ENCODE measurements at regions not wholly inside any gene's neighbourhood (a gene's known extent, or its start where the extent isn't known, plus 50 kb on each side); places are given as distances from the start of the nearest gene placed in this dataset.

DNA sequence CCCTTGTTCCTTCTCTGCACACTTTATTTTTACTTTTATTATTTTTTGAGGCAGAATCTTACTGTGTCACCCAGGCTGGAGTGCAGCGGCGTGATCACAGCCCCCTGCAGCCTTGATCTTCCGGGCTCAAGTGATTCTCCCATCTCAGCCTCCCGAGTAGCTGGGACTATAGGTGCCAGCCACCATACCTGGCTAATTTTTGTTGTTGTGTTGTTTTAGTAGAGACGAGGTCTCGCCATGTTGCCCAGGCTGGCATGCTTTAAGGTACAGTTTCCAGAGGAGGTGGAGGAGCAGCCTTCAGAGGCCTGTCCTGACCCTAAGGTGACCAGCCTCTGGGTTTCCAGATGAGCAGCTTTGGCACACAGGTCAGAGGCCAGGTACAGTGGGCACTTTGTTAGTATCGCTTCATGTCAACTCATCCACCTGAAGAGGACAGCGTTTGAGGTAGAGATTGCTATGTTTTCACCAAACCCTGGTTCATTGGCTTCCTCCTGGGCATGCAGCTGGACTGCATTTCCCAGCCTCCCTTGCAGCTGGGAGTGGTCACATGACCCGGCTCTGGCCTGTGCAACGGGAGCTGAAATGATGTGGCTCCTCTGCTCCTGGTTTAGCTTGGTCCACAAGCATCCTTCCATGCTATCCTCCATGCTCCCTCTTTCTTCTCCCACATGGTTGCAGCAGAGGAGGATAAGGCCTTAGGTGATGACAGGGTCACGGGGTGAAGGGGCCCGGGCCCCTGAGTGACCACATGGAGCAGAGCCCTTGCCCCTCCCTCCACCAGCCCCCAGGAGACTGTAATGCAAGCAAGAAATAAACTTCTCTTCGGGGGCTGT is 139.3 kb upstream of the IER5L start:
- Histone ChIP-seq H3K27ac (ENCODE audit: poor library complexity, severe bottlenecking) (no peak overlapping the region), H3K4me1 (ENCODE audit: insufficient read depth, poor library complexity, severe bottlenecking) (peaks cover 4% of the 10 kb centered on the region), H3K27me3 (ENCODE audit: insufficient read depth, poor library complexity, severe bottlenecking) (no peaks in the 10 kb centered on the region), H3K4me3 (ENCODE audit: severe bottlenecking) (no peak overlapping the region), H3K9me3 (ENCODE audit: severe bottlenecking) (no peaks in the 10 kb centered on the region), H3K36me3 (ENCODE audit: low read depth) (no peaks in the 10 kb centered on the region)
- peak; percentile 64 for ATAC-seq (ENCODE audit: low read depth)
- DNase-seq (ENCODE audit: low spot score): no peak
- no peak for TF ChIP-seq CTCF (IDR thresholded peaks at IDR 0.05; ENCODE audit: poor library complexity, severe bottlenecking)

GRCh38 chr9:129316281-129317030 is 138.4 kb upstream of the IER5L start:
- H3K4me1 ChIP-seq (ENCODE audit: insufficient read depth, poor library complexity, severe bottlenecking): peaks cover 4% of the 10 kb centered on the region
- no peak overlapping the region for H3K4me3 ChIP-seq (ENCODE audit: severe bottlenecking)
- no peak overlapping the region for H3K27ac ChIP-seq (ENCODE audit: poor library complexity, severe bottlenecking)
- TF ChIP-seq CTCF (IDR thresholded peaks at IDR 0.05; ENCODE audit: poor library complexity, severe bottlenecking): no peak
- H3K9me3 ChIP-seq (ENCODE audit: severe bottlenecking): no peaks in the 10 kb centered on the region
- H3K36me3 ChIP-seq (ENCODE audit: low read depth): no peaks in the 10 kb centered on the region
- ATAC-seq (ENCODE audit: low read depth): no peak
- no peak for DNase-seq (ENCODE audit: low spot score)
- no peaks in the 10 kb centered on the region for H3K27me3 ChIP-seq (ENCODE audit: insufficient read depth, poor library complexity, severe bottlenecking)

- Histone ChIP-seq H3K27ac (ENCODE audit: poor library complexity, severe bottlenecking) (no peak overlapping the region), H3K9me3 (ENCODE audit: severe bottlenecking) (no peaks in the 10 kb centered on the region), H3K36me3 (ENCODE audit: low read depth) (no peaks in the 10 kb centered on the region), H3K27me3 (ENCODE audit: insufficient read depth, poor library complexity, severe bottlenecking) (no peaks in the 10 kb centered on the region), H3K4me1 (ENCODE audit: insufficient read depth, poor library complexity, severe bottlenecking) (no peaks in the 10 kb centered on the region), H3K4me3 (ENCODE audit: severe bottlenecking) (no peak overlapping the region)
- no peak for ATAC-seq (ENCODE audit: low read depth)
- no peak for TF ChIP-seq CTCF (IDR thresholded peaks at IDR 0.05; ENCODE audit: poor library complexity, severe bottlenecking)
- no peak for DNase-seq (ENCODE audit: low spot score)
Measured at GRCh38 chr9:129313331-129313955, 135.4 kb upstream of the IER5L start.

DNA sequence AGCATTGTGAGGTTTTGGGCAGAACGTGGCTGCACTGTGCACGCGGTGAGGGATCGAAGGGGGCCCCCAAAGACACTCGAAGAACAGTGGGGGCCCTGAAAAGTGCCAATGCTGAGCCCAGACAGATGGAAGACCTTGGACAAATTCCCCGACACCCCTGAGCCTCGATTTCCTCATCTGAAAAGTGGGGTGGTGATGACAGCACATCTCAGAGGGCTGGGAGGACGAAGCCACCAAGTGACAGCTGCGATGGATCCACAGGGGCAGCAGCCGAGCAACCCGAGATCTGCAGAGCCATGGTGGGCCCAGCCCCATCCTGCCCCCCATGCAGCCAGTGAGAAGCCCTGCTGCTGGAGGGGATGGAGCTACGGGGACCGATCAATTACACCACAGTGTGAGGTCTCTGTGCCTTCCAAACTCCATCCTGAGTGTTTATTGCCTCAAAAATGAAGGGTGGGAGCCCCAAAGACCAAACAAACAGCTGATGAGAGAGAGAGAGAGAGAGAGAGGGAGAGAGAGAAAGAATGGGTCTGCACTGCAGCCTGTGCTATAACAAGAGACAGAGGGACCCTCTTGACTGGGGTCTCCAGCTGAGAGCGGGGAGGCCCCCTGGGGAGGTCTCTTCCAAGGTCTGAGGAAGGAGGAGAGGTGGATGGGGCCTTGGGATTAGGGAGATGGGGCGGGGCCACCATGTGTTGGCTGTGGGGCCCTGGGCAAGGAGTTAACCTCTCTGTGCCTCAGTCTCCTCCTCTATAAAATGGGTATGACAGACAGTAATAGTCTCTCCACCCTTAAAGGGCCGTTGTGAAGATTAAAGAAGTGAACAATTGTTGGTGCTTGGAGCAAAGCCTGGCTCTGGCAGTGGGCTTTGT is 134.4 kb upstream of the IER5L start:
- no peaks in the 10 kb centered on the region for H3K9me3 ChIP-seq (ENCODE audit: severe bottlenecking)
- H3K27me3 ChIP-seq (ENCODE audit: insufficient read depth, poor library complexity, severe bottlenecking): no peaks in the 10 kb centered on the region
- TF ChIP-seq CTCF (IDR thresholded peaks at IDR 0.05; ENCODE audit: poor library complexity, severe bottlenecking): no peak
- H3K36me3 ChIP-seq (ENCODE audit: low read depth): no peaks in the 10 kb centered on the region
- no peak overlapping the region for H3K4me3 ChIP-seq (ENCODE audit: severe bottlenecking)
- no peak for DNase-seq (ENCODE audit: low spot score)
- no peaks in the 10 kb centered on the region for H3K4me1 ChIP-seq (ENCODE audit: insufficient read depth, poor library complexity, severe bottlenecking)
- H3K27ac ChIP-seq (ENCODE audit: poor library complexity, severe bottlenecking): no peak overlapping the region
- no peak for ATAC-seq (ENCODE audit: low read depth)

Data from RWPE2 (cell line).